Heart left ventricle (tissue), 13 donors: ENCODE measurements at regions not wholly inside any gene's neighbourhood (a gene's known extent, or its start where the extent isn't known, plus 50 kb on each side); places are given as distances from the start of the nearest gene placed in this dataset.

Experiments
- POLR2A ChIP-seq, 2 donors: fragments of 450-650 bp; IDR thresholded peaks; one replicate each; pipeline ENCODE4 v1.6.1; 2017; ENCODE audit warnings: antibody characterized with exemption in 2 of 2, mild to moderate bottlenecking in 2 of 2, moderate library complexity in 2 of 2
- TF ChIP-seq, protein P1 (sequence below), 12 donors: fragments of 200-600 bp; sonication (generic) in 4 of 12; IDR thresholded peaks; one replicate each; pipeline versions ENCODE4 v1.5.0 to v1.8.0; 2018 to 2022; ENCODE audit warnings: antibody characterized with exemption in 12 of 12, mild to moderate bottlenecking in 5 of 12
- donor health status: ischemic (EF 13 %, LVEDD 7.1; RV severe dilation, severe dysfunction).
- donor health status: DM: no; HTN: yes; CAD: no.
- donor health status: DM: no; HTN: no; CAD: no.
- donor health status: ischemic (EF 25% LVEDD 6.9; RV normal size, moderate dysfunction).
- donor health status: ischemic (EF 25% LVEDD 5.7; RV mildly dilated, moderate dysfunction).
- donor health status: ischemic (EF 35%, LVEDD 5.7; RV mildly dilated, moderate dysfunction).
- donor health status: nonischemic (EF 11% LVEDD 7.7; RV severe dilation, severe dysfunction).
- donor health status: DM: yes; HTN: yes; CAD: no.
- donor health status: PGD.
- donor health status: ischemic (EF 29% LVEDD 5.4; RV normal size, mild dysfunction).
- donor health status: nonischemic (EF 23%, LVEDD 6.1; RV moderate dilation, normal function).

DNA sequence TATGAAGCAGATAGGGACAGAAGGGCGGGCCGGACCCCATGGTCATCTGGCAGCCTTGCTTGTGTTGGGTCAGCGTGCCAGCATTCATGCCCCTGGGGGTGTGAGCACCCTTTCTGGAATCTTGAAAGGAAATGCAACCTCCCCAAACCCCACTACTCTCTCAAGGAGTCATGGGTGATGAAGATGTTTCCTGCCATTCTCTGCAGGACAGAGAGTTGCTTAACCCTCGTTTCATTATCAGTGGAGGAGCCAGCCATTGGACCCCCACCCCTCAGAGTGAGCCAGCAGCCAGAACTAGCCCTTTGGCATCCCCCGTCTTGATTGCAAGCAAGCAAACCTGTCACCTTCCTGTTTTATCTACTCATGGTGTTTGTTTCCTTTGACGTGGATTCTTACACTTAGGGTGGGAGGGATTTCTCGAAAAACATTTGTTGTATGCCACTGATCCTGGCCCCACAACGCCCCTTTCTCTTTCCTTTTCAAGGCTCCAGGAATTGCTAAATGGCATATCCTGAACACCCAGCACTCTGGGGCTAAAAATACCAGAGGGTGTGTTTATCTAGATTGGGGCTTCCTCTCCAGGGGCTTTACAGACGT, 258.3 kb downstream of the ETS1 start:
- TF ChIP-seq, protein P1, sequence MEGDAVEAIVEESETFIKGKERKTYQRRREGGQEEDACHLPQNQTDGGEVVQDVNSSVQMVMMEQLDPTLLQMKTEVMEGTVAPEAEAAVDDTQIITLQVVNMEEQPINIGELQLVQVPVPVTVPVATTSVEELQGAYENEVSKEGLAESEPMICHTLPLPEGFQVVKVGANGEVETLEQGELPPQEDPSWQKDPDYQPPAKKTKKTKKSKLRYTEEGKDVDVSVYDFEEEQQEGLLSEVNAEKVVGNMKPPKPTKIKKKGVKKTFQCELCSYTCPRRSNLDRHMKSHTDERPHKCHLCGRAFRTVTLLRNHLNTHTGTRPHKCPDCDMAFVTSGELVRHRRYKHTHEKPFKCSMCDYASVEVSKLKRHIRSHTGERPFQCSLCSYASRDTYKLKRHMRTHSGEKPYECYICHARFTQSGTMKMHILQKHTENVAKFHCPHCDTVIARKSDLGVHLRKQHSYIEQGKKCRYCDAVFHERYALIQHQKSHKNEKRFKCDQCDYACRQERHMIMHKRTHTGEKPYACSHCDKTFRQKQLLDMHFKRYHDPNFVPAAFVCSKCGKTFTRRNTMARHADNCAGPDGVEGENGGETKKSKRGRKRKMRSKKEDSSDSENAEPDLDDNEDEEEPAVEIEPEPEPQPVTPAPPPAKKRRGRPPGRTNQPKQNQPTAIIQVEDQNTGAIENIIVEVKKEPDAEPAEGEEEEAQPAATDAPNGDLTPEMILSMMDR (IDR thresholded peaks at IDR 0.05) = no peak
- TF ChIP-seq POLR2A (IDR thresholded peaks at IDR 0.05) = no peak
